GM20000 (cell line): ENCODE measurements at regions not wholly inside any gene's neighbourhood (a gene's known extent, or its start where the extent isn't known, plus 50 kb on each side); places are given as distances from the start of the nearest gene placed in this dataset.

Source experiments
- DNase-seq: peaks from one replicate; pipeline ENCODE4 v3.0.0; 2012; ENCODE audit warnings: low spot score
- CTCF ChIP-seq: IDR thresholded peaks from 2 replicates; pipeline ENCODE4 v1.5.1; 2012; ENCODE audit warnings: mild to moderate bottlenecking, control low read depth; ENCODE audit errors: extremely low read depth, missing control alignments

- no peak for DNase-seq
- TF ChIP-seq CTCF = no peak
These were observed 55.8 kb upstream of the DNAH14 start for GRCh38 chr1:224873434-224874369.

- DNase-seq = no peak
- TF ChIP-seq CTCF = no peak
These were observed 54.7 kb upstream of the DNAH14 start for GRCh38 chr1:224874775-224875174.

GRCh38 chr1:224879162-224879803 is 50.2 kb upstream of the DNAH14 start:
- TF ChIP-seq CTCF = no peak
- no peak for DNase-seq
